ENCODE measurements at regions not wholly inside any gene's neighbourhood (a gene's known extent, or its start where the extent isn't known, plus 50 kb on each side); places are given as distances from the start of the nearest gene placed in this dataset.

GRCh38 chr17:72520665-72521303, 400.0 kb downstream of the SOX9 start:
- TF ChIP-seq POLR2A (IDR thresholded peaks at IDR 0.05) (no peak), CTCF (IDR thresholded peaks at IDR 0.05) (no peak)

All from thyroid gland (tissue), 4 donors.